Neuronal stem cell (in vitro differentiated cells): ENCODE measurements at regions not wholly inside any gene's neighbourhood (a gene's known extent, or its start where the extent isn't known, plus 50 kb on each side); places are given as distances from the start of the nearest gene placed in this dataset.

Experiments
- DNase-seq: peaks from one replicate; pipeline ENCODE4 v3.0.0-alpha.2; 2013; ENCODE audit warnings: low spot score
- H2AFZ ChIP-seq: one replicate; pipeline ENCODE4 v1.6.1; 2013; ENCODE audit warnings: mild to moderate bottlenecking, low read length, inconsistent platforms
- H2AK5ac ChIP-seq: 2 replicates; pipeline ENCODE4 v1.6.1; 2013; ENCODE audit warnings: low read depth, mild to moderate bottlenecking, inconsistent platforms, low read length, moderate library complexity, mixed read lengths
- H2BK120ac ChIP-seq: 2 replicates; pipeline ENCODE4 v1.6.1; 2013; ENCODE audit warnings: low read depth, mild to moderate bottlenecking, inconsistent platforms, low read length, moderate library complexity, mixed read lengths
- H2BK12ac ChIP-seq: one replicate; pipeline ENCODE4 v1.6.1; 2013; ENCODE audit warnings: low read length, inconsistent platforms
- H2BK15ac ChIP-seq: 2 replicates; pipeline ENCODE4 v1.6.1; 2013; ENCODE audit warnings: mild to moderate bottlenecking, low read length, inconsistent platforms, mixed read lengths
- H2BK5ac ChIP-seq: one replicate; pipeline ENCODE4 v1.6.1; 2013; ENCODE audit warnings: inconsistent platforms, mild to moderate bottlenecking, low read length, moderate library complexity
- H3K14ac ChIP-seq: one replicate; pipeline ENCODE4 v1.6.1; 2013; ENCODE audit warnings: low read length, inconsistent platforms
- H3K18ac ChIP-seq: 2 replicates; pipeline ENCODE4 v1.6.1; 2013; ENCODE audit warnings: low read length, inconsistent platforms
- H3K23ac ChIP-seq: 2 replicates; pipeline ENCODE4 v1.6.1; 2013; ENCODE audit warnings: low read depth, mild to moderate bottlenecking, mixed read lengths, low read length, inconsistent platforms; ENCODE audit not compliant: poor library complexity
- H3K27ac ChIP-seq: replicated peaks from 3 replicates; pipeline ENCODE4 v1.5.1; 2013; ENCODE audit warnings: low read length, inconsistent platforms
- H3K27me3 ChIP-seq, 3 experiments: 2 replicates each; pipeline ENCODE4 v1.6.1; 2013; ENCODE audit warnings: low read length in 3 of 3, mild to moderate bottlenecking in 2 of 3, inconsistent platforms in 1 of 3, low read depth in 1 of 3, mixed read lengths in 1 of 3, moderate library complexity in 1 of 3; ENCODE audit not compliant: control insufficient read depth in 3 of 3, insufficient read depth in 3 of 3
- H3K36me3 ChIP-seq, 2 donors: replicated peaks in 1 of 2; 2 replicates each; pipeline ENCODE4 v1.6.1; 2013; ENCODE audit warnings: low read length in 2 of 2; ENCODE audit not compliant: control insufficient read depth in 2 of 2, insufficient read depth in 2 of 2
- H3K4ac ChIP-seq: 2 replicates; pipeline ENCODE4 v1.6.1; 2013; ENCODE audit warnings: inconsistent platforms, mild to moderate bottlenecking, low read length, moderate library complexity
- H3K4me1 ChIP-seq, 2 donors: 1 replicate in 1 of 2; 2 replicates in 1 of 2; pipeline ENCODE4 v1.6.1; 2013; ENCODE audit warnings: low read length in 2 of 2, low read depth in 1 of 2; ENCODE audit not compliant: control insufficient read depth in 2 of 2, insufficient read depth in 1 of 2
- H3K4me2 ChIP-seq: one replicate; pipeline ENCODE4 v1.6.1; 2013; ENCODE audit warnings: mild to moderate bottlenecking, low read length, inconsistent platforms; ENCODE audit not compliant: insufficient read depth, poor library complexity, severe bottlenecking
- H3K4me3 ChIP-seq, 2 donors: 2 replicates each; pipeline ENCODE4 v1.5.1; 2013; ENCODE audit warnings: low read length in 2 of 2, mild to moderate bottlenecking in 2 of 2, inconsistent platforms in 1 of 2, moderate library complexity in 1 of 2
- H3K79me1 ChIP-seq: one replicate; pipeline ENCODE4 v1.6.1; 2013; ENCODE audit warnings: low read depth, mild to moderate bottlenecking, inconsistent platforms, low read length, moderate library complexity
- H3K9ac ChIP-seq: one replicate; pipeline ENCODE4 v1.6.1; 2013; ENCODE audit warnings: mild to moderate bottlenecking, low read depth, low read length, inconsistent platforms; ENCODE audit not compliant: poor library complexity
- H3K9me3 ChIP-seq, 2 donors: replicated peaks in 1 of 2; 2 replicates each; pipeline versions ENCODE3 to v1.6.1; 2013; ENCODE audit warnings: low read length in 2 of 2, mild to moderate bottlenecking in 2 of 2, inconsistent platforms in 1 of 2, low read depth in 1 of 2, mixed read lengths in 1 of 2, moderate library complexity in 1 of 2; ENCODE audit not compliant: control insufficient read depth in 2 of 2, insufficient read depth in 1 of 2
- H4K8ac ChIP-seq: one replicate; pipeline ENCODE4 v1.6.1; 2013; ENCODE audit warnings: low read depth, mild to moderate bottlenecking, inconsistent platforms, low read length, moderate library complexity
- H4K91ac ChIP-seq: one replicate; pipeline ENCODE4 v1.6.1; 2013; ENCODE audit warnings: low read length, low read depth, mild to moderate bottlenecking, inconsistent platforms; ENCODE audit not compliant: poor library complexity
- WGBS, 2 donors: extraction: QIAGEN DNeasy Blood & Tissue Kit; methylation state at CpG; one replicate each; pipeline ENCODE4 v1.1.7; 2013; ENCODE audit warnings: missing lambda C conversion rate in 2 of 2, mixed read lengths in 1 of 2; ENCODE audit not compliant: insufficient read length in 2 of 2, insufficient replicate concordance in 1 of 2; ENCODE audit errors: extremely low coverage in 2 of 2; 5-methylcytosine and 5-hydroxymethylcytosine counted together

DNA sequence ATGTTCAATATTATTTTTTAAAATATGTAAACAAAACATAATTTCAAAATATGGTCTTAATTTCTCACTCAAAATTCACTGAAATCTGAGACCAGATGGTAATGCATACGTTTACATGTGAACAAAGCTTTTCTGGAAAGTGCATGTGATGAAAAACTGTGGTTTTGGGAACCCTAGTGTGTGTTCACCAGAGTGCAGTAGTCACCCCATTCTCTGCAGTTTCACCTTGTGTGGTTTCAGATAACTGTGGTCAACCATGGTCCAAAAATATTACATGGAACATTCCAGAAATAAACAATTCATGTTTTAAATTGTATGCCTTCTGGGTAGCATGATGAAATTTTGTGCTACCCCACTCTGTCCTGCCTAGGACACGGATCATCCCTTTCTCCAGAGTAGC lies 2021.9 kb downstream of the MRPL39 start:
- Histone ChIP-seq H3K14ac (no peak overlapping the region), H4K8ac (no peak overlapping the region), H3K27ac (no peak overlapping the region), H3K18ac (no peak overlapping the region), H3K9ac (no peak overlapping the region), H3K4me1 (no peaks in the 10 kb centered on the region), H2BK12ac (no peak overlapping the region), H3K27me3 (no peaks in the 10 kb centered on the region), H2BK15ac (no peak overlapping the region), H3K4me2 (no peak overlapping the region), H3K79me1 (no peaks in the 10 kb centered on the region), H3K4me3 (no peak overlapping the region), H3K9me3 (no peaks in the 10 kb centered on the region), H3K4ac (no peak overlapping the region), H2BK120ac (no peak overlapping the region), H4K91ac (no peak overlapping the region), H2AK5ac (no peak overlapping the region), H2BK5ac (no peak overlapping the region), H2AFZ (no peak overlapping the region), H3K23ac (no peak overlapping the region), H3K36me3 (no peaks in the 10 kb centered on the region)
- DNase-seq, result no peak
- WGBS, 2 donors, result no CpG with 5 or more reads among the region's 2 CpGs

GRCh38 chr21:23579573-23579972 lies 2027.7 kb downstream of the MRPL39 start:
- Histone ChIP-seq H2BK120ac (no peak overlapping the region), H3K18ac (no peak overlapping the region), H3K14ac (no peak overlapping the region), H3K27me3 (no peaks in the 10 kb centered on the region), H2BK5ac (no peak overlapping the region), H4K8ac (no peak overlapping the region), H3K9me3 (no peaks in the 10 kb centered on the region), H3K23ac (no peak overlapping the region), H3K27ac (no peak overlapping the region), H3K9ac (no peak overlapping the region), H2AK5ac (no peak overlapping the region), H3K4ac (no peak overlapping the region), H4K91ac (no peak overlapping the region), H3K4me2 (no peak overlapping the region), H2AFZ (no peak overlapping the region), H3K4me3 (no peak overlapping the region), H2BK12ac (no peak overlapping the region), H3K79me1 (no peaks in the 10 kb centered on the region), H2BK15ac (no peak overlapping the region), H3K4me1 (no peaks in the 10 kb centered on the region), H3K36me3 (no peaks in the 10 kb centered on the region)
- DNase-seq, result no peak

GRCh38 chr21:23578027-23578426 lies 2029.3 kb downstream of the MRPL39 start:
- Histone ChIP-seq H3K4me1 (no peaks in the 10 kb centered on the region), H3K36me3 (no peaks in the 10 kb centered on the region), H3K27ac (no peak overlapping the region), H4K8ac (no peak overlapping the region), H2BK120ac (no peak overlapping the region), H3K18ac (no peak overlapping the region), H4K91ac (no peak overlapping the region), H3K4me2 (no peak overlapping the region), H3K79me1 (no peaks in the 10 kb centered on the region), H3K9me3 (no peaks in the 10 kb centered on the region), H2BK12ac (no peak overlapping the region), H3K4ac (no peak overlapping the region), H3K27me3 (no peaks in the 10 kb centered on the region), H2BK15ac (no peak overlapping the region), H3K9ac (no peak overlapping the region), H2AFZ (no peak overlapping the region), H3K4me3 (no peak overlapping the region), H2BK5ac (no peak overlapping the region), H2AK5ac (no peak overlapping the region), H3K14ac (no peak overlapping the region), H3K23ac (no peak overlapping the region)
- no CpG with 5 or more reads among the region's 1 CpG for WGBS, 2 donors
- DNase-seq, result no peak

DNA sequence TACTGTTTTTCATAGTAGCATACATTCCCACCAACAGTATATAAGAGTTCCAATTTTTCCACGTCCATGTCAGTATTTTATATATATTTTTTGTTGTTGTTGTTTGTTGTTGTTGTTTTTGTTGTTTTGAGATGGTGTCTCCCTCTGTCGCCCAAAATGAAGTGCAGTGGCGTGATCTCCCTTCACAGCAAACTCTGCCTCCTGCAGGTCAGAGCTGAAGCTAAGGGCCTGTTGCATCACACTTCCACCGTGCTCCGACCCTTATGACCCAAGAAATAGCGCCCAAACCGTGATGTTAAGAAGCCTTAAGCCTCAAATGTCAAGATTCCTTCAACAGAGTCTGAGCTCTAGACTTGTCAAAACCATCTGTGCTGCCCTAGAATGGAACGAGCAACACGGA lies 2032.3 kb downstream of the MRPL39 start:
- H4K8ac ChIP-seq, result no peak overlapping the region
- no peak overlapping the region for H2BK5ac ChIP-seq
- H3K4me3 ChIP-seq, result no peak overlapping the region
- WGBS, 2 donors, result no CpG with 5 or more reads among the region's 9 CpGs
- no peaks in the 10 kb centered on the region for H3K9me3 ChIP-seq
- H2AK5ac ChIP-seq, result no peak overlapping the region
- H3K23ac ChIP-seq, result no peak overlapping the region
- no peaks in the 10 kb centered on the region for H3K27me3 ChIP-seq
- DNase-seq, result no peak
- H3K79me1 ChIP-seq, result no peaks in the 10 kb centered on the region
- H2AFZ ChIP-seq, result no peak overlapping the region
- no peaks in the 10 kb centered on the region for H3K36me3 ChIP-seq
- H3K27ac ChIP-seq, result no peak overlapping the region
- H3K14ac ChIP-seq, result no peak overlapping the region
- H3K4me1 ChIP-seq, result no peaks in the 10 kb centered on the region
- H4K91ac ChIP-seq, result no peak overlapping the region
- H2BK120ac ChIP-seq, result no peak overlapping the region
- no peak overlapping the region for H3K9ac ChIP-seq
- no peak overlapping the region for H2BK15ac ChIP-seq
- H3K4me2 ChIP-seq, result no peak overlapping the region
- H3K18ac ChIP-seq, result no peak overlapping the region
- H3K4ac ChIP-seq, result no peak overlapping the region
- no peak overlapping the region for H2BK12ac ChIP-seq
